ENCODE measurements at regions not wholly inside any gene's neighbourhood (a gene's known extent, or its start where the extent isn't known, plus 50 kb on each side); places are given as distances from the start of the nearest gene placed in this dataset.
"Not testable (repeated sequence)": the region's sequence is repeated elsewhere in the genome, so short reads cannot be mapped to it uniquely, and the experiment has no call there.

GRCh38 chr10:108601851-108602250 is 1321.5 kb downstream of the XPNPEP1 start:
- no peak for DNase-seq (ENCODE audit: low read depth)

- DNase-seq (ENCODE audit: low read depth), result not testable (repeated sequence)
These were observed 1322.8 kb downstream of the XPNPEP1 start for GRCh38 chr10:108600511-108600910.

GRCh38 chr10:108599317-108599716 is 1324.0 kb downstream of the XPNPEP1 start:
- not testable (repeated sequence) for DNase-seq (ENCODE audit: low read depth)

GRCh38 chr10:108598831-108599230 is 1324.5 kb downstream of the XPNPEP1 start:
- DNase-seq (ENCODE audit: low read depth), result no peak

GRCh38 chr10:108598320-108598695 is 1325.0 kb downstream of the XPNPEP1 start:
- DNase-seq (ENCODE audit: low read depth), result no peak

GRCh38 chr10:108597657-108598319 is 1325.5 kb downstream of the XPNPEP1 start:
- DNase-seq (ENCODE audit: low read depth), result no peak

- no peak for DNase-seq (ENCODE audit: low read depth)
These were observed 1326.3 kb downstream of the XPNPEP1 start for GRCh38 chr10:108597031-108597430.

GRCh38 chr10:108592956-108593355 is 1330.4 kb downstream of the XPNPEP1 start:
- DNase-seq (ENCODE audit: low read depth), result no peak

GRCh38 chr10:108591417-108591816 is 1331.9 kb downstream of the XPNPEP1 start:
- DNase-seq (ENCODE audit: low read depth), result no peak

- no peak for DNase-seq (ENCODE audit: low read depth)
These were observed 1336.9 kb downstream of the XPNPEP1 start for GRCh38 chr10:108586424-108586823.

GRCh38 chr10:108583877-108584276 is 1339.4 kb downstream of the XPNPEP1 start:
- no peak for DNase-seq (ENCODE audit: low read depth)

- no peak for DNase-seq (ENCODE audit: low read depth)
These were observed 1340.4 kb downstream of the XPNPEP1 start for GRCh38 chr10:108582888-108583287.

GRCh38 chr10:108582387-108582786 is 1340.9 kb downstream of the XPNPEP1 start:
- no peak for DNase-seq (ENCODE audit: low read depth)

GRCh38 chr10:108578258-108578657 is 1345.1 kb downstream of the XPNPEP1 start:
- DNase-seq (ENCODE audit: low read depth), result no peak

GRCh38 chr10:108574233-108574632 is 1349.1 kb downstream of the XPNPEP1 start:
- no peak for DNase-seq (ENCODE audit: low read depth)

GRCh38 chr10:108568824-108569223 is 1354.5 kb downstream of the XPNPEP1 start:
- no peak for DNase-seq (ENCODE audit: low read depth)

GRCh38 chr10:108567899-108568752 is 1355.2 kb downstream of the XPNPEP1 start:
- no peak for DNase-seq (ENCODE audit: low read depth)

GRCh38 chr10:108566316-108567107 is 1356.8 kb downstream of the XPNPEP1 start:
- DNase-seq (ENCODE audit: low read depth), result no peak

GRCh38 chr10:108562105-108562504 is 1361.2 kb downstream of the XPNPEP1 start:
- DNase-seq (ENCODE audit: low read depth), result no peak

GRCh38 chr10:108561649-108562048 is 1361.7 kb downstream of the XPNPEP1 start:
- DNase-seq (ENCODE audit: low read depth), result no peak

GRCh38 chr10:108560488-108560887 is 1362.8 kb downstream of the XPNPEP1 start:
- DNase-seq (ENCODE audit: low read depth), result no peak

GRCh38 chr10:108556186-108556585 is 1367.1 kb downstream of the XPNPEP1 start:
- no peak for DNase-seq (ENCODE audit: low read depth)

GRCh38 chr10:108545921-108546320 is 1377.4 kb downstream of the XPNPEP1 start:
- no peak for DNase-seq (ENCODE audit: low read depth)
